Retina (tissue), 1 donor: ENCODE measurements at regions not wholly inside any gene's neighbourhood (a gene's known extent, or its start where the extent isn't known, plus 50 kb on each side); places are given as distances from the start of the nearest gene placed in this dataset.

Experiments
- DNase-seq: peaks from one replicate; pipeline ENCODE4 v3.0.0-alpha.2; 2016

DNA sequence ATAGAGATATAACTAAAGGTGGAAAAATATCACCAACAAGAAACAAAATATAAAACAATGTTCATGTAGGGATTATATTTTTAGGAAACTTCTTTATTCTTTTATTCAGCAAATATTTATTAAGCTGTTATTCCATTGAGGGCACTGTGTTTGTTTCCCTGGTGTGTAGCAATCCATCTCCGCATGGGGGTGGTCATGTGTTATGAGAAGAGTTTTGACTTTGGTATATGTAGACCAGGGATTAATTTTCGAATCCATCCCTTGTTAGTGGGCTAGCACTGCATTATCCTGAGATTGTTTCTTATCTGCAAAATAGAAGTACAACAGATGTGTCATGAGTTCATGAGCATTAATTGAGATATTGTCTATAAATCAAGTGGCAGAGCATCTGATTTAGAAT, 190.2 kb upstream of the LRRC7 start:
- no peak for DNase-seq

DNA sequence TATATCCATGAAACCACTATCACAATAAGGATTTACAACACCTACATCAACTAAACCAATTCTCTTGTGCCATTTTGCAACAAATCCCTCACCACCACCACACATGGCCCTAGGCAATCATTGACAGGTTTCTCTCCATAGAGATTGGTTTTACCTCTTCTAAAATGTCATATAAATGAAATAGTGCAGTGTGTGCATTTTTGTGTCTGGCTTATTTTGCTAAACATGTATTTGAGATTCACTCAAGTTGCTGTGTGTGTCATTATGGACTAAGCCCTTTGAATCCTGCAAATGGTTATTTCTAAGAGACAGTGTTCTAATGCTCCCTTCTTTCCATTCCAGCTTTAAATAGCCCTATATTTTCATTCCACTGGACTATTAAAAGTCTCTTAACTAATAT, 179.7 kb upstream of the LRRC7 start:
- no peak for DNase-seq

DNA sequence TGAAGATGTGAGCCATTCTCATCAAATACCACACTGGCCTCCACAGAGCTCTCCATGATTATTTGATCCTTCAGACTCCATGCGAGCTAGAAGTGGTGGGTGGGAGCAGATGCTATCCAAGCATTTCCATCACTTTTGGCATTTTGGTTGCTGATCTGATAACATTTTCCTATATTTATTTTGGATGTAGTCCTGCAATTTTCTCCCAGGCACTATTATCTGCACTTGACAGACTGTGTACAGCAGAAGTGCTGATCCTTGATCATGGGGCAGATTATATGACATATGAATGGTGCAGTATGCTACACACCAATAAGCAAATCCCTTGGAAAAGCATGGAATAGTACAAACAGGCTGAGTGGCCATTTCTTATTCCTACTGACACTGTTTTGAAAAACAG, 167.6 kb upstream of the LRRC7 start:
- no peak for DNase-seq

DNA sequence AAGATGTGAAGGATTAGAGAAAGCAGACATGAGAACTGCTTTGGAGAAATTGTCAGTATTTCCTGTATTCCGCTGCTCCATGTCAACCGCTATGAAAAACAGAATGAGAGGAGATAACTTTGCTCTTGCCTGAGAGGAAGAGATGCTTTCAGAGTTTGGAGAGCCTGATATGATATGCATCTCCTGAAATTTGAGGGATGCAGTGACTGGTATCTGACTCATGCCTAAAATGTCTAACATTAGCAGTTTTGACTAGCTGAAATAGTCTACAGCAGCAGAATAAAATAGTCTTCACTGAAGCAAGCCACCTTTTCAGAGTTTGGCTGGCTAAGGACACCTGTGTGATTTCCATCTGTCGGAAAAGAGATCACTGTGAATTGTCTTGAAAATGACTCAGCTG, 165.8 kb upstream of the LRRC7 start:
- DNase-seq, result no peak

DNA sequence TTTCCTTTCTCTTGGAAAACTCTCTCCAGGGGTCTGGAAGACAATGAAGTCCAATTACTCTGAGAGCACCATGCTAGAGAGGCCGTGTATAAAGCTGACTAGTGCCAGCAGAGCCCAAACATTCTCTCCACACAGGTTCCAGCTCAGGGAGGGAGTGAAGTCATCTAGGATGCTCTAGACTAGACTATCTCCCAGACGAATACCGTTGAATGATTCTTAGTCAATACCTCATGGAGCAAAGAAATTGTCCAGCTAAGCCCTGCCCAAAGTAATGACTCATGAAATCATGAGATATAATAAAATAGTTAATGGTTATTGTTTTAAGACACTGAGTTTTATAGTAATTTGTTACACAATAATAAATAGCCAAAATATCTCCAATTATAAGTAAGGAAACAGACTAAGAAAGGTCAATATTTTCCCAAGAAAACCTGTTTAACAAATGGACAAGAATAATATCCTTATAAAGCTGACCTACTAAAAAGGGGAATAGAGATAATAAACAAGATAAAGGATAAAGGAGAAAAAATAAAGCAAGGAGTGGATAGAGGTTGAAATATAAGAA, 163.9 kb upstream of the LRRC7 start:
- no peak for DNase-seq

DNA sequence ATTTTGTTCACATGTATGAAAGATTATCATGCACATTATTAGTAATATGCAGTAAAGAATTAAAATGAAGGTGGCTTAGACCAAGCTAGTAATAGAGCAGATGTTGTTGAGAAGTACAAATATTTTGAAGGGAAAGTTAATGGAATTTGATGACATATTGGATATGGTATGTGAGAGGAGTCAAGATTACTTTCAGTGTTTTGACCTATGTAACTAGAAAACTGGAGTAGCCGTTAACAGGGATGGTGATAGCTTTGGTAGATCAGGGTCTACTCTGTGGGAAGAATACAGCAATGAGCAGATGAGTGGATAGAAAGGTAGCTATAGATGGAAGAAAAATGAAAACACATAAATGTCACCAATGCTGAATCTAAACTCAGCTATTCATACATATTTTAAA, 163.2 kb upstream of the LRRC7 start:
- DNase-seq, result no peak

DNA sequence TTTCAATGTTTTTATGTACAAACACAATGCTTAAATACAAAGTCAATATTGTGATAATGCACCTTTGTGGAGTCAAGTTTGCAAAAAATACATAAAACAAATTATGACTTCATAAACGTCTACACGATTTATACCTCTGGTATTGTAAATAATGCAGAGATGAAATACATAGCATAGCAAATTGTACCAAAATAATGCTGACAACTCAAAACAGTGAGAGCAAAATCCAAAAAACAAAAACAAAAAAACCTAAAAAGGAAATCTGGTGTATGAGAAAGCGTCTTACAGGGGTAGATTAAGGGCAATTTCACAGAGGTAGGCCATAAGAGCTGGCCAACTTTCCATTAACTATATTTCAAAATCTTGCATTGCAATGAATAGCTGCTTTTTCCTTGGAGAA, 161.5 kb upstream of the LRRC7 start:
- DNase-seq, result no peak

DNA sequence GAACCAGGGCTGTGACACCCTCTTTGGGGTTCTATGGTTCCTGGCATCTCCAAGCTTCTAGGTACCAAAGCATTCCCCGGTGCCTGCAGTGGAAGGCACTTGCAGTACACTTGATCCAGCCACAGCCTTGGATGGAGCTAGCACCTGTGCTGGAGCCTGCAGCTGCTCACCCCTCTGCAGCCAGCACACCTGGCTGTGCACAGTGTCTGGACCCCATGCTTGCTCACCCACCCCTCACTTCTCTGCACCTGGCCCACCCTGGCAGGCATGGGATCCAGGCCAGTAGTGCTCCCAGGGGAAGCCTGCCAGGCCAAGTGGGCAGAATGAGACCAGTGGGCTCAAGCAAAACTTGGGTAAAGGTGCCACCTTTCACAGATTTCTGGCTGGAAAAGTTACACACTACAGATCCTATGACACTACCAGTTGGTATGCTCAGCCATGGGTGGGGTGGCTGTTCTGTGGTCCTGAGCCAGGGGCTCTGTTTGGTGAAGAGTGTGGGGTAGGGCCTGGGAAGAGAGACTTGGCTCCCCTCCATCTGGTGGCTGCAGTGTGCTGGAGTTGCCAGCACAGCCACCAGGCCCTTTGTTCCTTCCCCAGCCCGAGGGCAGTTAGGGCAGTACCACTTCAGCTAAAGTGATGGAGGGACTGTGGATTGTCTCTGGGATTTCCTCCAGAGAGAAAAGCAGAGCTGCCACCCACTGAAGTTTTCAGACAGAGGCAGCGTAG, 157.8 kb upstream of the LRRC7 start:
- DNase-seq, result no peak

DNA sequence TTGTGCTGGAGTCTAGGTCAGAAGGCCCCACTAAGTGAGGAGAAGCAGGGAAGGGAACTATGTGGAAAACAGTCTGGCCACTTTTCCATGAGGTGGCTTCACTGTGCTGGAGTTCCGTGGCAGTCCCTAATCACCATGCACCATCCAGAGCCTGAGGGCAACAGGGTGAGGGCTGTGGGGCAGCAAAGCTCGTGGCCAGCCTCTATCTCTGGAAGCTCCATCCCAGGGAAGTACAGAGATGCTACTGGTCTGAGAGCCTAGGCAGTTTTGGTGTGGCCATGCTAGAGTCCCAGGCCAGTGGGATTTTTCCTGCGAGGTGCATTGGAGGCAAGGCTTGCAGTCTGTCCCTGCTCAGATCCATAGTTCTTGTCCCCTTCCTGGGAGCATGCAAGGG, 157.3 kb upstream of the LRRC7 start:
- DNase-seq, result no peak

DNA sequence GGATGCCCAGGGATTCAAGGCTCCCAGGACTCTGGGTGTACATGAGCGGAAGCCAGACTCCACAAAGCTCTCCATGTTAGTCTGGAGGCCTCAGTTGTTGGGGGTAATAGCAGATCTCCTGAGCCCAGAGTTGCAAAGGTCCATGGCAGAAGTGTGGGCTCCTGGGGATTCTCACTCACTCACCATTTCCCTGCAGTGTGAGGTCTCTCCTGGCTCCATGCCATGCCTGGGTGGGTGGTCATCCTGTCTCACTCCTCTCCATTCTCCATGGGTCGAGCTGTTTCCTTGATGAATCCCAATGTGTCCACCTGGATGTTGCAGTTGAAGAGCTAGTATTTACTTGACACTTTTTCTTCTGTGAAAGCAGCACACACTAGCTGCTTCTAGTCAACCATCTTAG, 156.8 kb upstream of the LRRC7 start:
- DNase-seq, result no peak

DNA sequence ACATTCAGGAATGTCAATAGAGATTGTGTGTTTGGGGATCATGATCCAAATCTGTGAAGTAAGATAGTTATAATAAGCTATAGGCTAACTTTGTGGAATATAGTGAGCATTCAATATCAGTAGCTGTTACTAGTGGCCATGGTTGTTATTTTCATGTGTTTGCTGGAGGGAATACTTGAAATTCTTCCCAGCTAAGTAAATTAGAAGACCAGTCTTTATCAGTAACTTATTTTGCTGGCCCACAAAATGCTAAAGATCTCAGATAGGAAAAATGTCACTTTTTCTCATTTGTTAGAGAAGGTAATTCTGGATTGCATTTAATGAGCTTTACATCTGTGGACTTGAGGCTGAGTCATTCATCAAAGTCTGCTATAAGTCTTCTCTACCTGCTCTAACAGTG, 156.1 kb upstream of the LRRC7 start:
- DNase-seq, result no peak

DNA sequence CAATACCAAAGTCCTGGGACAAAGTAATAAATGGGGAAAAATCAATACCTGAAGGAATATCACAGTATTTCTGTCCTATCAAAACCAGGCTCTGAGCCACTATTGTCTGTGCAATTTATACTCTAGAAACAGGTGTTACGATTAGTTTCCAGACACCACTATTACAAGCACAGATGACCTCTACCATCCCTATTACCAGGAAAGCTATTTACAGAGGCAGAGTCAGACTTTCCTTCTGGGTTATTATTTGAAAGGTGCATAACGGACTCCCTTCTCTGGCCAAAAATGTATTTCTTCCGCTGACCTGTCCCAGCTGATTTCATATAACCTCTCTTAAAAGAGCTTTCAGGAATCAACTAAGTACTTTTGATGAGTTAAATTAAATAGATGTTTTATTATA, 154.6 kb upstream of the LRRC7 start:
- no peak for DNase-seq

DNA sequence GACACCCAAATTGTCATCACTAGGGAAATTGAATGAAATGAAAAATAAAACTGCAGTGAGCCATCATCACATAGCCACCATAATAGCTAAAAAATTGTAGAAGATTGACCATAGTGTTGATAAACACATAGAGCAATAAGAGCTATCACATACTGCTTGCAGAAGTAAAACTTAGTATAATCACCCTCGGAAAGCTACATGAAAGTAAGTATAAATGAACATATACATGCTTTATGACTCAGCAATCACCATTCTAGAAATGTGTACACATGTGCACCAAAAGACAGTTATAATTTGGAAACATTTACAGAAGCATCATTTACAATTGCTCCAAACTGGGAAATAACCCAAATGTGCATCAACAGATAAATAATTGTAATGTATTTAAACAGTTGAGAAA, 153.1 kb upstream of the LRRC7 start:
- no peak for DNase-seq

DNA sequence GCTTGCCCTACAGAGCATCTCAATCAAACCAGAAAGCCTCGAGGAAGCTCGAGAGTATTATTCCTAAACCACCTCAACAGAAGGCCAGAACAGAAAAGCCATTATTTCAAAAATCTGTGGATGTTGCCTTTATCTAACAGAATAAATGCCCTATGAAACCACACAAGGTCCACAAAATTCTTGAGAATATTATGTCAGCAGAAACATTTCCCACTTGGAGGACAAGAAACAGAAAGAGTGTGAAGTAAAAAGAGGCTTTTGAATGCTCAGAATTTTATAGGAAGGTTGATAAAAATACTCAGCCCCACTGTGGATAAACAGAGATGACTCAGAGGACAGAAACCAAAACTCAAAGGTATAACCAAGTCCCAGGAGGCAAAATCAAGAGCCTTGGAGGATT, 146.4 kb upstream of the LRRC7 start:
- no peak for DNase-seq

DNA sequence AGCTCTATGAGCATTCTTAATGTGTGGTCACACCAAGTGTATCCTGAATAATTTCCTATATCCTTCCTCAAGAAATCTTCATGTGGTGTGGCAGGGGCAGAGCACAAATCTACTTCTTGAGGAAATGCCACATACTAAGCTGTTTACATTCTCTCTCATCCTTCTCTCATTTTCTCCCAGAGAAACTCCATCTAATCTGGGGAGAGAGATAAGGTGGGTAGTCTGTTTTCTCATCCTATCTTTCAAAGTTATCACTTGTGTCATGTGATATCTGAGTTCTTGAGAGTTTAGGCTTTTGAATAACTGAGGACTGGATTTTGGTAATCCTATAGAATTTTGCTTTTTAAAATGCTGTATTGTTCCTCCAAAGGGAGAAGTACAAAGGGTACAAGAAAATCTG, 141.9 kb upstream of the LRRC7 start:
- DNase-seq, result no peak

DNA sequence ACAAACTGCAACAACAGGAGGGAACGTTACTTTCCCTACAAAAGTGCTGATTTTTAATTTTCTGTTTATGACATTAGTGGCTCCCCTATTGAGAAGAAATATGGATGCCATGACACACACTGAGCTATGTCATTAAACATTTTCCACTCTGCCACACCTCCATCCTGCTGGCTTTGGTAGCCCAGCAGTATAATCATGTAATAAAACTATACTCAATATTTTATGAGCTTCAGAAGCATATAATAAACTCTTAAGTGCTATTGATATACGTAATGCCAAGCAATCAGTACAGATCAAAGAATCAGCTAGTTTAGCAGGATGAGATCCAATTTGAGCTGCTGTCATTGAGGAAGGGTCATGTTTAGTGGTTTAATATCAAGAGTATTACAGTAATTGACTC, 141.3 kb upstream of the LRRC7 start:
- DNase-seq, result no peak

DNA sequence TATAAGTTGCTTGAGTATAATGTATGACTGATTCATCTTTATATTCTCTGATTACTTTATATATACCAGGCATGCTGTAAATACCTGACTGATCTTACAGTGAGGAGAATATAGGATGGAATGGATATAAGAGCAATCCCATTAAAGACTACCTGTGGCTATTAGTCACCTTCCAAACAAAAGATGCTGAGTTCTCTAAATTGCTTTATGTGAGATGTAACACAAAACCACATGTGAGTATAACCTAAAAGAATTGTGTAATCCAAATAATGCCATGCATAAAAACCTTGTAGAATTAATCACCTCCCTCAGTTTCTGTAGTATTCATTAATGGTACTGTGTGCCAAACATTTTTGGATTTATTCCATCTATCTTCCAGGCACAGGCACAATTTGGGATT, 134.6 kb upstream of the LRRC7 start:
- no peak for DNase-seq

DNA sequence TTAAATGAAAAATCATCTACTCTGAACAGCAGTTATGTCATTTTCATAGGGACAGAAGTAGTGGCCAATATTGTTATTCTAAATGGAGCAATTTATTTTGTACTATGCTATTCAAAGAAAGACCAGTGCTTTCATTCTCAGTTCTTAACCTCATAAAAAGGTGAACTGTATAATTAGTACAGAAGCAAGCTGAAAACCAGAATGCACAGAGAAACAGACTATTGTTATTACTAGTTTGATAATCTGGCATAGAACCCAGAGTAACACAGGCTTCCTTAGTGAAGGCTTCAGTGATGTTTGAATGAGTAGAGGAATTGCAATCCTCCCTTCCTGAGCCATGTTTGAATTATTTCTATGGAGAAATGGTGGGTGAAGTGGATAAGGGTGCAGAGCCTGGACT, 131.6 kb upstream of the LRRC7 start:
- no peak for DNase-seq

DNA sequence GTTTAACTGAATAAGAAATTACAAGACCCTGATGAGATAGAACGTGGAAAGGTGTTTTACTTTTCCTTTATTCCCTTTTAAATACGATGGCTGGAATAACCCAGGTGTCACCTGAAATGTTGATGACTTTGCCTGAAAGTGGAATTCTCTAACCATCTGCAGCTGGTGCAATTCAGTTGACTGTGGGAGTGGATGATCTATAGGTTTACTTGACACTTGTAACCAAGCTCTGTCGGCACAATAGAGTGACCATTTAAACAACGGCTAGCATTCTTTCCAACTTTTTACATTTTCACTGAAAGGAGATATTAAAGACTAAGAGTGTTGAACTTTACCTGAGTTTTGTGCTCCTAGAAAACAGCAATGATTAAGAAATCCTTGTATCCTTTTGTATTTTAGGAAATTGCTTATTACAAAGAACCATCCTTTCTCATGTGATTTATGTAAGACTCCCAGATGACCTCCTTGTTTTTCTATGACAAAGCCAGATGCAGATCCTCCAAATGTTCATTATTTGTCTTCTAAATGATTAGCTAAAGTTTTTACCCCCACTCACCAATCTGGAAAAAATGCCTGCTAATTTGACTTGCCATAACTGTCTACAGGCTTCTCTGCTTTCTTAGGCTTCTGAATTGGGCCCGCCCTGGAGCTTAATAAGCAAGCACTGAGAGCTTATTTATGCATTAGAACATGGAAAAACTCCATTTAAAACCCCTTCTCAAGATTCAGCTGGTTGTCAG, 129.5 kb upstream of the LRRC7 start:
- no peak for DNase-seq

DNA sequence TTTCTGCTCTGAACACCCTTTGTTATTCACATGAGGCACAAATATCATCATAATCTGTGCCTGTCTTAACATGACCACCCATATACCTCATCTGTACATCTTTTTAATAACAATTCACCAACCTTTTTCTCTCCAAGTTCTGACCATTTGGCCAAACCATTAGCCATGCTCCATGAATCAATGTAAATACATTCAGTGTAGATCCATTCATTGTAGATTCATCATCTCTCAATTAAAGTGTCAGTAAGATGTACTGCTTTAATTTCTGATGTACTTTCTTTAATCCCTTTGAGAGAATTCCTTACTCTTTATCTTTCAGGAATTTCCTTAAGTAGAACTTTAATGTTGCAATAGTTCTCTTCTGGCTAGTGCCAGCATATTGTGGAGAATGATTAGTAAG, 126.2 kb upstream of the LRRC7 start:
- DNase-seq, result no peak

DNA sequence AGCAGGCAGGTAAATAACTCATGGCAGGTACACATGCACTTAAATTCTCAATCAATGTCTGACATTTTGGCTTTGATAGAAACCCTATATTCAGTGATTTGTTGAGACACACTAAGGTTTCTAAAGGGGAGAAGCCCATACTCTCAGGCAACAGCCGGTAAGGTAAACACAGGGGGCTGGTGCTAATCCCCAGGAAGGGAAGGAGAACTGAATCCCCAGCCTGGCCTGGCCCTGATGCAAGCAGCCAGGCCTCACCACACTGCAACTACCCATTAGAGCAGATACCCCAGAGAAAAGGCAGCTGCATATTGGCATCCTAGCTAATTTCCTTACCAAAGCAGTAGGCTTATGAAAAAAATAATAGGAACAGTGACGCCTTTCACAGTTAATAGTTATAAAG, 116.5 kb upstream of the LRRC7 start:
- no peak for DNase-seq

DNA sequence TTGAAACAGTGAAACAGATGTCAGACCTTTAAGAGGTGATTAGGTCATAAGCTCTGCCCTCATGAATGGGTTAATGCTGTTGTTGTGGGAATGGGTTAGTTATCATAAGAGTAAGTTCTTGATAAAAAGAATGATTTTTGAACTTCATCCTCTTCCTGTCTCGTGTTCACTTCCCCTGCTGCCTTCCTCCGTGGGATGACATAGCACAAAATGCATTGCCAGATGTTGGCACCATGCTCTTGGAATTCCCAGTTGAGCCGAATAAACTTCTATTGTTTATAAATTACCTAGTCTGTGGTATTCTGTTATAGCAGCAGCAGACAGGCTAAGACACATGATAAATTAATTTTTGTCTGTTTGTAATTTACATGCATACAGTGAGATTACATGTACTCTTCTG, 112.0 kb upstream of the LRRC7 start:
- no peak for DNase-seq

DNA sequence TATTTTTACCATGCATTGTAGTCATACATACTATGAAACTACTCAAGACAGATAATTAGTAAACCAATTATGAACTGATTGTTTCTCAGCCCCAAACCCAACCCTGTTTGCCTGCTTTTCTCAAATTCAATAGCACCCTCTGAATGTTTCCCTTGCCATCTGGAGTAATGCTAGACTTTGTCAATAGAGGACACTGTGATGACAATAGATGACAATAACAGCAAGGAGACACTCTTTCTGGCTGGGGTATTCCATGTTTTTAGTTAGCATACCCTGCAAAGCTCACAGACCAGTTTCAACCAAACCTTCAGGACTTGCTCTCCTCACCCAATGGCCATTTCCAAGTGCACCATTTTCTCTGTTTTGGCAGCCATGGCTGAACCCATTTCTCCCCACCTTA, 108.5 kb upstream of the LRRC7 start:
- no peak for DNase-seq

DNA sequence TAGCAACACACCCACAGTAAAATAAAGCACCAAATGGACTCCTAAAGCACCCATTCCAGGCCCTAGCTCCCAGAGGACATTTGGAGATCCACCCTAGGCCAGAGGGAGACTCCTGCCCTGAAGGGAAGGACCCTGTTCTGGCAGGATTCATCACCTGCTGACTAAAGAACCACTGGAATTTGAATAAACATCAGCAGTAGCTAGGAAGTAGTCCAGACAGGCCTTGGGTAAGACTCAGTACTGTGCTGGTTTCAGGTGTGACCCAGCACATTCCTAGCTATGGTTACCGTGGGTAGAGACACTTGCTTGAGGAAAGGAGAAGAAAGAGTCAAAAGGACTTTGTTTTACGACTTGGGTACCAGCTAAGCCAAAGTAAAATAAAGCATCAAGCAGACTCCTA, 92.7 kb upstream of the LRRC7 start:
- no peak for DNase-seq

DNA sequence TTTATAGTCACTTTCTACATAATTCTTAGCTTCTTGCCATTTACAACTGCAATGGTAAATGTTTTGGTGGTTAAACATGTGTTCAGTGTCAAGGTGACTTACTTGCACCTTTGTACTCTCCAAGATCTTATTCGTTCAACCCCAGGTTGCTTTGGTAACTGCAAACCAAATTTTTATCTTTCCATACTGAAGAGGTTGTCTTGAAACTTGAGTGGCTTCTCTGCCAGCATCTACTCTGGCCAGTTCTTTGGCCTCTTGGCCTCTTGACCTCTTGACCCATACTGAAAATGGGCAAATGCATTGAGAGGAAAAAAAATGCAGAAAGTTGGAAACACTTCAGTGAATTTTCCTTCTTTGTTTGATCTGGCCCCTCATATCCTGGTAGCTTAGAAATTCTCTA, 88.0 kb upstream of the LRRC7 start:
- no peak for DNase-seq
